GM18508 (cell line): ENCODE measurements at regions not wholly inside any gene's neighbourhood (a gene's known extent, or its start where the extent isn't known, plus 50 kb on each side); places are given as distances from the start of the nearest gene placed in this dataset.

Experiments used
- ATAC-seq: cut with Tn5 transposase; IDR thresholded peaks from one replicate; pipeline ENCODE4 v1.9.1; 2021; ENCODE audit warnings: moderate number of reproducible peaks; ENCODE audit not compliant: insufficient read depth, unreplicated experiment

DNA sequence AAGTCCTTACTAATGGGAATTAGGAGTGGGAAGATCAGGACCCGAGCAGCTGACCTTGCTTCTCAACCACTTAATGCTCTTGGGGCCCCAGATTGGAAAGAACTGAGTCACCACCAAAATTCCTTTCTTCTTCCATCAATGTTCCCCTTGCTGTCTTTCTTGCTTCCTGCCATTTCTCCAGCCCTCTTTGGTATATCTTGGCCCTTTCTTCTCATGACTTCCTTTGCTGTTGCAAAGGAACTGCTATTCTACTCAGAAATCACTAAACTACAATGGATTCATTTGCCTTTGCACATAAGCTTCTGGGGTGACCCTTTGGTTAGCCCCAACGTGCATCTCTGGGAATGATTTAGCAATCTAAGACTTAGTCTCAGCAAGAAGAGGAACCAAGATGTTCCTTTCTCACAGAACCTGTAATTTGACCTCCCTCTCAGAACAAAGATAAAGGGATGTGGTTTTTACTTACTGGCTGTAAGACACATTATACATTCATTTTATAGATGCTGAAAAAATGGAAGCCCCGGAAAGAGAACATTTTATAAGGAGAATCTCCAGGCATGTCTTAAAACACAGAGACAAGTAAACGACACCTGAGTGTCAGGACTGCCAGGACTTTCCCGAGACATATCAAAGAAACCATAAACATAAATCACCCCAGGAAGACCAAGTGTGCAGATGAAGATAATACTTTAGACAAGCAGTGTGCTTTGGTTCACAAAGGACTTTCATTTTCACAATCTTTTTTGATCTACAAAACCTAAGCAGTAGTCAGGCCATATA is 99.0 kb upstream of the TNFAIP3 start:
- ATAC-seq, result peak; percentile 51

DNA sequence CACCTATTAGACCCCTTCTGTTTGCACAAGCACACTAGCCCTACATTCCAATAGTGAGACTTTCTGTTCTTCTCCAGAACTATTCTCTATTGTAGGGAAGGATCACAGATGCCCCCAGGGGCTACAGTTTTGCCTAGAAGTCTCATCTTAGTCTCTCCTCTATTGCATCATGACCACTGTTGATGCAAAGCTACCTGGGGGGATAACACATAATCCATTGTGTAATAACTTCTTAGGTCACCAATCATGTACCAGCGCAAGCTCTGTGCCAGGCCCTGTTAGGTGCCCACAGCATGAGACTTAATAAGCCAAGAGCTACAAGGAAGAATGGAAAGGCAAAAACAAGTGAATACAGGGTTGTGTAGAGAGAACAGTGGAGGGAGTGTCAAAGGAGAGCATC is 98.1 kb upstream of the TNFAIP3 start:
- no peak for ATAC-seq

DNA sequence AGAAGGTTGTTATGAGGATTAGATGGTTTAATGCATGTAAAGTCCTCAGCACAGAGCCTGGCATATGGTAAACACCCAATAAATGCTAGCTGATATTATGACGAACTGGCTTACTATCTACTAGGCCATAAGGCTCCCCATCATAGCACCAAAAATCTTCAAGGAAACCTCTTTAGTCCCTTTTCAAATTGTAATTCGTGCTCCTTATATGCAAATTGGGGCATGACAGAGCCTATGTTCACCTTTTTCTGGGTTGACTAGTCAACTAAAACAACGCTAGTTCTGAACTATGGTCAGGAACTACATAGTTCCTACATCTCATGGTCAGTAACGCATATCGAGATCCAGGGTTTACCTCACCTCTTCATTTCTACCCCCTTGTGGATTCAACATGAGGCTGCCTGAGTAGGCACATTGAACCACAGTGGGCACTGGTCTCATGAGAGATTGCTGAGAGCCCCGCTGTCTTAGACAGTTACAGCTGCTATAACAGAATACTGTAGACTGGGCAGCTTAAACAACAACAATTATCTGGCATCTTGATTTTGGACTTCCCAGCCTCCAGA is 97.2 kb upstream of the TNFAIP3 start:
- ATAC-seq, result no peak

DNA sequence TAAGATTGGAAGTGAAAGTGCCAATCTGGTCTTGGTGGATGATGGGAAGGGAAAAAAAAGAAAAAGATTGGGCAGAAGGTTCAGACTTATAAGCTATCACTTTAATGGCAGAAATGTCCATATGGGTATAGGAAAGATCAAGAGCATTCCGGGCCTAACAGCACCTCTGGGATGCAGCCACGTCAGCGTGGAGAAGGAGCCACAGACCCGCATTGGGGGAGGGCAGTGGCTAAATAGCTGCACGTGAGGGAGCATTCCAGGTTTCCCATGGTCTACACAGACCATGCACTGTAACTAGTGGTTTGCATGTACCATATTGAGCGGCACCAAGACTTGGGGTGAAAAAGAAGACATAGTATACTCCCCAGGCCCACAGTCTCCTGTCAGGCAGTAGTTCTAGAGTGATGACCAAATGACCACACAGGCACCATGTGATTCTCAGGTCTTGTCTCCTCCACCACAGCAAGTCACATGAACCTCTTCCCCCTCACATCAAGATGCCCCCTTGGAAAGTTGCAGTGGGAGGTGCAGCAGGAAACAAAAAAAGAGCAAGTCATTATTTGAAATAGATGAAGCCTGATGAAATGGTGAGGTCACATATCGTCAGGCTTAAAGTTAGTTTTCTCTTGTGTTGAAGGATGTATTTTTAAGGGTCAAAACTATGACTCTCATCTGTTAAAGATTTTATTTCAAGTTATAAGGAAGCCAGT is 94.4 kb upstream of the TNFAIP3 start:
- ATAC-seq, result no peak

DNA sequence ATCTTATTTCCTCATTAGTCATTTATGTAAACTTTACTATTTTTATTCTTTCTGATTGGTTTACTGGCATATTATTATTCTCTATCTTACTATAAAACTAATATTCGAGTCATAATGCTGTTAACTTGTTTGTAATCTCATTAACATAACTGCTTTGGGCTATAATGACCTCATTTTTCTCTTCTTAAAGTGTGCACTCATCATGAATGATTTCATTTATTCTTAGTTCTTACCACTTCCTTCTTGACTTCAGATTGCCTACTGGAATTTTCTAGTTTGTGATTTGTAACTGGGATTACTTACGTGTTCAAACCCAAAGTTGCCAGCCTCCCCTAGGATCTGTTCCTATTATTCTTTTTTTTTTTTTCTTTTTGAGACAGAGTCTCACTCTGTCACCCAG is 91.8 kb upstream of the TNFAIP3 start:
- no peak for ATAC-seq

DNA sequence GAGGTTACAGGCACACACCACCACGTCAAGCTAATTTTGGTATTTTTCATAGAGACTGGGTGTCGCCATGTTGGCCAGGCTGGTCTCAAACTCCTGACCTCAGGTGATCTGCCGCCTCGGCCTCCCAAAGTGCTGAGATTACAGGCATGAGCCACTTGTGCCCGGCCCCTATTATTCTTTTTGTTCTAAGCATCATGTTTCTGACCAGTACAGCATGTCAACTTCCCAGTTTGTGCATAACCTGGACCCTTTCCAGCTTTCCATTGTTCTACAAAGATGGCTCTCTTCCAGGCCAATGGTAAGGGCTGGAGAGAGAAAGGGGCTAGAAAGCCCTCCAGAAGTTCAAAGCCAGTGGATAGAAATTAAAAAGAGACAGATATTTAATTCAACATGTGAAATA is 91.3 kb upstream of the TNFAIP3 start:
- ATAC-seq, result no peak

DNA sequence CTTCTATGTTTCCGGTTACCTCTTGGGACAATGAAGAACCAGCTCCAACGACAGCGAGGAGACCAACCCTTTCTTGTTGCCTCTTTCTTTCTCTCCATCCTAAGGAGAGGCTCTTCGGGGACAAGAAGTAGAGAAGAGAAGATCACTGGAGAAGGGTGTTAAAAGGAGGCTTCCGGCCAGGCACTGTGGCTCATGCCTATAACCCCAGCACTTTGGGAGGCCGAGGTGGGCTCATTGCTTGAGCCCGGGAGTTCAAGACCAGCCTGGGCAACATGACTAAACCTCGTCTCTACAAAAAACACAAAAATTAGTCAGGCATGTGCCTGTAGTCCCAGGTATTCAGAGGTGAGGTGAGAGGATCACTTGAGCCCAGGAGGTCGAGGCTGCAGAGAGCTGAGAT is 90.8 kb upstream of the TNFAIP3 start:
- ATAC-seq, result no peak

DNA sequence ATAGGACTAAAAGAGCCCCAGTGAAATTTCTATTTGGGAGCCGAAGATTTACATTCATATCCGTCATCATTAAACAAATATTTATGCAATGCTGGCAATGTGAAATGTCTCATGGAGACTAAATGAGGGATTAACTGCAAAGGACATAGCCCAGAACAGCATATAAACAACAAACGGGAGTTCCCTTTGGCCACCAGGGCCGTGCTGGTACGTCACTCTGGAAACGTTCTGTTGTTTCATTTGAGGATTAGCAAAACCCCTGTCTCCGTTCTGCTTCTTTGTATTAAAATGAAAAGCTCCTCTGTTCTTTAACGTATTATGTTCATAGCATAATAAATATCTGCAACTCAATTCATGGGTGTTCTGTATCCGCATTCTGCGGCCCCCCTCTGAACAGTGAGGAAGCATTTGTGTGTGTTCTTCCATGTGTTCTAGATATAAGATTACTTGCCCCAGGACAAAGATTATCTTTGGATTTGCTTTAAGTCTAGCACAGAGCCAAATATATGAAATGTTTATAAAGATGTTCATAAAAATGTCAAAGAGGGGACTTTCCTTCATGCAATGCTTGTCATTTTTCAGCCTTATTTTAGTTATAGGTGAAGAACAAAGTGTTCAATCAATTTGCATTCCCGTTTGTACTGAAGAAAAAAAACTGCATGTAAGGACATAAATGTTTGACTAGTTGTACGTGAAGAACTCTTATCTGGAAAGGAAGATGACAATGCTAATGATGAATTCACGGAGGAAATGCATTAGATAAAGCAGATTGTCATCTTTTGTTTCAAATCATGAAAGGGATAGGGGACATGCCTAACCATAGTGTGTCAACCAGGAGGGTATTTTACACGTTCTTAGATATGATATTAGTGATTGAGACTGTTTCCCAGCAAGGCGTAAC is 90.0 kb upstream of the TNFAIP3 start:
- no peak for ATAC-seq

DNA sequence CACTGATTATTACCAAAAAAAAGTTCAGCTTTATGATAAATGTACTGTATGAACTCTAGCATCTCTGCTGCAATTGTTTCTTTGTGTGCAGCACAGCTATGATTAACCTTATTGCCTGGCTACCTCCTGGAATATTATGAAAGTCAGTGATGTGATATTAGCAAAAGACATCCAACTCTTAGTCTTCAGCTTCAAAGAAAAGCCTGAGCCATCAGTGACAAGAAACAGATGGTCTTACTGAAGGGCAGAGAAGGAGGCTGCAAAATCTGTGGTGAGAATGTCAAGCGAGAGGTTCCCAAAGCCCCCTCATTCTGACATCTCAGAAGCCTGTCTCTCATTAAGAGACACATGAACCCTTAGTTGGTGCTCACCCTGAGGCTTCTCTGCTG is 89.4 kb upstream of the TNFAIP3 start:
- no peak for ATAC-seq

DNA sequence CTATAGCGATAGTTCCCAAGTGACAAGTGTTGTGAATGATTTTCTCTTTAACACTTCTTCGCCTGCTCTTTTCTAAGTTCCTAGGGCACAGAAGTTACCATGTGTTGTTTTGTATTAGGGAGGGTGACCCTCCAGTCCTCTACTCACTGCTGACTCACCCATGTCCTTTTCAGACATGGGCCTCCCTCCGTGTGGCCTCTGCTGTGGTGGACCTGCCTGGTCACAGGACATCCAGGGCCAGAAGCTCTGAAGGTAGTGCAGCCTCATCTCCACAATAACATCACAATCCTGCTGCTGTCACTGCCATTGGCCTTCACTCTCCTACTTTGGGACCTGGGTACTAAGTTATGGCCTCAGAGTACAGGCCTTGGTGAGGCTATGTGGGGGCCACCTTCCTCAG is 87.1 kb upstream of the TNFAIP3 start:
- ATAC-seq, result no peak

DNA sequence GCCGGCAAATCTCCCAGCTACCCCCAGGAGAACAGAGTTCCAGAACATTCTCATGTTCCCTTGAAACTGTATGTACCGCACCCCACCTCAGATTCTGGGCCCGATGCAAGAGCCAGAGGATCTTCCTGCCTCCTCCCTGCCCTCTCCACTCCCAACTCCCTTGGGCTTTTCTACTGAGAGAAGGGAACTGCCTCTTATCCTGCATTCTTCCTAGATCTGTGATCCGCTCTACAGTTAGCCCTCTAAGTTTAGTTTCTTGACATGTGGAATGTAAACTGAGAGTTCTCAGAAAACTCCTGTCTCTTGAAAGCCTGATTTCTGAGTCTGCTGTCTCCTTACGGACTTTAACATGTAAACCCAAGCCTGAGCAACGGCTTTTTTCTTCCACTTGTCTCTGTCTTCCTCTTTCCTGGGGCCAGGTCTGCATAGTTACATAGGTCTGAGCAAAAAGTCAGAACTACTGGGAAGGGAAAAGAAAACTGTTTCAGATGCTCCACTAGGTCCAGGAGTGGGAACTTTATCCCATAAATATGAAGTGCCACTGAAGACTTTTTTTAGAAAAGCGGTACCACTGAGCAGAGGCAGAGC is 86.5 kb upstream of the TNFAIP3 start:
- no peak for ATAC-seq

GRCh38 chr6:137781639-137782038 is 85.4 kb upstream of the TNFAIP3 start:
- ATAC-seq, result no peak

DNA sequence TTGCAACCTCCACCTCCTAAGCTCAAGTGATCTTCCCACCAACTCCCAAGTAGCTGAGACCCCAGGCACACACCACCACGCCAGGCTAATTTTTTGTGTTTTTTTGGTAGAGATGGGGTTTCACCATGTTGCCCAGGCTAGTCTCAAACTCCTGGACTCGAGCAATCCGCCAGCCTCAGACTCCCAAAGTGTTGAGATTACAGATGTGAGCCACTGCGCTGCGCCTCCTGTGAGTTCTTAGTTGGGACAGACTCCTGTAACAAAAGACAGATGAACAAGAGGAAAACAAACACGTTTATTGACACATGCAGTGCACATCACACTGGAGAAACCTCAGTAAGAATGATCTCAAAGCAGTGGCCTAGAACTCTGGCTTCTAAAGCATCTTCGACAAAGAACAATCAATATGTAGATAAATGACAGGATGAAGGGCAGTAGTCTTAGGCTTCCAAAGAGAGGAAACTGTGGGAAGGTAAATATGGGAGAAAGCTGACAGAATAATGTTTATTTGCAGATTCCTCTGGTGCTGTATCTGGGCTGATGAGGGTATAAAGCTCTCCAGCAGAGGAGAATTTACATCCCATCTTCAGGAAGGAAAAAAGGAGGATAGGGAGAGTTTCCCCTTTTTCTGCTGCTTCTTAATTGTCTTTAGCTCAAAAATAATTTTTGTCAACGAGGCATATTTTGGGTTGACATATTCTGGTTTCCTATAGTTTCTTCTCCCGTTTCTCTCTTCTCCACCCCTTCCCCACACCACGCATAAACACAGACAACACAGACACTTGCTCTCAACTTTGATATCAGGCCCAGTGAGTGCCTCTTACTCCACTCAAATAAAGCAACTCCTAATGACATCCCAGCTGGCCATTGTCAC is 84.7 kb upstream of the TNFAIP3 start:
- no peak for ATAC-seq

DNA sequence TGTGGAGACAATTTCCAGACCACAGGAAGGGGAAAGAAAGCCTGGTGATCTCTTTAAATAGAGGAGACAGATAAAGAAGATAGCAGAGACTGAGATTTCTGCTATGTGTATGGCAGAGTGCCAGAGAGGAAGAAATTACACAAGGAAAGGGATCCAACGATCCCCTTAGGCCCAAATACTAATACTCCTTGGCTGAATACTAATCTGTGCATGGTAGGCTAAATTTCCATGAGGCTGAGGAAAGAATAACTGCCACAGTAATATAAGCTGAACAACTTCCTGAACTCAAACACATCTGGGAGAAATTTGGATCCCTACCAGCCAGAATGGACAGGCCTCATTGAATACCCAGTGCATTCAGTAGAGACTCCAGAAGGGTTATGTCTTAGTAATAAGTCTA is 83.3 kb upstream of the TNFAIP3 start:
- ATAC-seq, result no peak

GRCh38 chr6:137784583-137784982 is 82.5 kb upstream of the TNFAIP3 start:
- ATAC-seq, result no peak

DNA sequence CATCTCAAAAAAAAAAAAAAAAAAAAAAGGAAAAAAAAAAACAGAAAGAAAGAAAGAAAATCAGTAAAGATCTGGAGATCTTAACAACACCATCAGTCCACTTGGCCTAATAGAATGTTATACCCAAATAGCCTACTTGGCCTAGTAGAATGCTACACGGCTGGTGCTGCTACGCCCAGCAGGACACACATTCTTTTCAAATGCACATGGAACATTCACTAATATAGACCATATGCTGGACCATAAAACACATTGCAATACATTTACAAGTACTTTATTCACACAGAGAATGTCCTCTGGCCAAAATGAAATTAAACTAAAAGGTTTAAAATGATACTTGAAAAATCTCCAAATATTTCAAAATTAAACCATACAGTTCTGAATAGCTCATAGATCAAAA is 80.0 kb upstream of the TNFAIP3 start:
- no peak for ATAC-seq

DNA sequence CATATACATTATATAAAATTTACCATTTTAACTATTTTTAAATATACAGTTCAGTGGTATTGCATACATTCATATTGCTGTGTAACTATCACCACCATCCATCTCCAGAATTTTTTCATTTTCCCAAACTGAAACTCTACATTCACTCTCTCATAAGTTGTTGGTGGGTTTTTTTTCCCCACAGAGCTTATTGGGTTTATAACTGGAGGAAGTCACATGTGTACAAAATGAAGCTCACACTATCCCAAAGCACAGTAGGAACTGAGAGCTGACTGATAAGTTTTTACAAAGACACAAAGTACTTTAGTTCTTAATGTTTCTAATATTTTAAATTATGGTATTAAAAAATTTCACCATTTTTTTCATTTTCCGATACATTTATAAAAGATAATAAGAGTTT is 78.8 kb upstream of the TNFAIP3 start:
- no peak for ATAC-seq

DNA sequence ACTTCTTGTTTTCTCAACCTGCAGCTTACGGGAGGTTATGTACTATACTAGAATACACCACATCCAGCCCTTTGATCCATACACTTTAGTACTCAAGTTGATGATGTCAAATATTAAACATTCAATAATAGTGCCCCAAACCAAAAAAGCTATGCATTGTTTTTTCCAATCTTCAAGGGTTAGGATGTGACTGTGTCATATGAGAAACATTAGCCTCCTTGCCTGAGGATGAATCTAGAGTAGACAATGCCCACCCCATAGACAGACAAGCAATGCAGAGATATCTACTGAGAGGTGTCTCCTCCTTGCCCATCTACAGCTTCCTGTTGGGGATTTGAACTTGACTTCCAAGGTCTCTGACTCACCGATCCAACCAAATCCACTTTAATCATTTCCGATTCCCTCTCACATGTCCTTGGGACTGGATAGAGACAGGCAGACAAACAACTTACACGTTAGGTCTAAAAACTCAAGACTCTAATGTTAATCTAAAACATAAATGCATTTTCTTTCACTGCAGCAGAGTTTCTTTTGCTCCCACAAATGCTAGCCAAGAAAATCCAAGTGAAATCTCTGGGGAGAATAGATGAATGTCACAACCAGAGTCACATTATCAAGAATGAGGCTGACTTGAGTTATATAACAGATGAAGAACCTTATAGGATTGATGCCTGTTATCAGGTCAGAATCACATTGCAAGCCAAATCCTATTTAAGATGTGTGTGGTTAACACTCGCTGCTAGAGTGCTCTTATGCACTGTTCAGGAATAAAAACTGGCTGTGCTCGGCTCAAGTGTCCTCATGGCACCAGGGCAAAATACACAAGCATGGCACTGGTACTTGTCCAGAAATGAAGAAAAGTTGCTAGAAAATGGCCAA is 75.5 kb upstream of the TNFAIP3 start:
- no peak for ATAC-seq
